Pulmonary artery endothelial cell (primary cell): ENCODE measurements at regions not wholly inside any gene's neighbourhood (a gene's known extent, or its start where the extent isn't known, plus 50 kb on each side); places are given as distances from the start of the nearest gene placed in this dataset.
"Not testable (repeated sequence)": the region's sequence is repeated elsewhere in the genome, so short reads cannot be mapped to it uniquely, and the experiment has no call there.

ENCODE experiments used
- DNase-seq: peaks from one replicate; pipeline ENCODE4 v3.0.0-alpha.2; 2011; ENCODE audit warnings: low read depth, low spot score

GRCh38 chr6:50333696-50334095, 284.0 kb upstream of the DEFB112 start:
- DNase-seq, result no peak

GRCh38 chr6:50337532-50338122, 287.9 kb upstream of the DEFB112 start:
- DNase-seq, result no peak

- DNase-seq, result no peak
Measured at GRCh38 chr6:50353603-50354002, 303.9 kb upstream of the DEFB112 start.

- no peak for DNase-seq
Measured at GRCh38 chr6:50358113-50358512, 308.4 kb upstream of the DEFB112 start.

GRCh38 chr6:50361641-50362331, 312.1 kb upstream of the DEFB112 start:
- DNase-seq, result no peak

GRCh38 chr6:50362706-50363105, 313.0 kb upstream of the DEFB112 start:
- no peak for DNase-seq

- no peak for DNase-seq
Measured at GRCh38 chr6:50369996-50370395, 320.3 kb upstream of the DEFB112 start.

GRCh38 chr6:50380406-50381098, 330.8 kb upstream of the DEFB112 start:
- DNase-seq, result no peak

GRCh38 chr6:50381099-50381415, 331.3 kb upstream of the DEFB112 start:
- no peak for DNase-seq

- DNase-seq, result no peak
Measured at GRCh38 chr6:50390416-50390815, 322.9 kb upstream of the TFAP2D start.

- not testable (repeated sequence) for DNase-seq
Measured at GRCh38 chr6:50394139-50394538, 319.2 kb upstream of the TFAP2D start.

- no peak for DNase-seq
Measured at GRCh38 chr6:50404643-50405042, 308.7 kb upstream of the TFAP2D start.

- DNase-seq, result no peak
Measured at GRCh38 chr6:50410579-50410978, 302.7 kb upstream of the TFAP2D start.

GRCh38 chr6:50421041-50421440, 292.3 kb upstream of the TFAP2D start:
- DNase-seq, result not testable (repeated sequence)

GRCh38 chr6:50427267-50427666, 286.1 kb upstream of the TFAP2D start:
- DNase-seq, result no peak

GRCh38 chr6:50437901-50438300, 275.4 kb upstream of the TFAP2D start:
- no peak for DNase-seq

- DNase-seq, result no peak
Measured at GRCh38 chr6:50442531-50443040, 270.7 kb upstream of the TFAP2D start.

- DNase-seq, result no peak
Measured at GRCh38 chr6:50443144-50443543, 270.2 kb upstream of the TFAP2D start.

- DNase-seq, result no peak
Measured at GRCh38 chr6:50449128-50449527, 264.2 kb upstream of the TFAP2D start.

GRCh38 chr6:50451826-50452400, 261.4 kb upstream of the TFAP2D start:
- DNase-seq, result no peak

GRCh38 chr6:50455029-50455428, 258.3 kb upstream of the TFAP2D start:
- no peak for DNase-seq

GRCh38 chr6:50457351-50457750, 256.0 kb upstream of the TFAP2D start:
- no peak for DNase-seq
